Stimulated activated naive CD8-positive, alpha-beta T cell treated with anti-CD3 and anti-CD28 coated beads, Interleukin-15, Interleukin-2, amounts not matched to agents 100 U/mL and 50 U/mL, for 24 hours (primary cell): ENCODE measurements at regions not wholly inside any gene's neighbourhood (a gene's known extent, or its start where the extent isn't known, plus 50 kb on each side); places are given as distances from the start of the nearest gene placed in this dataset.
"Not testable (repeated sequence)": the region's sequence is repeated elsewhere in the genome, so short reads cannot be mapped to it uniquely, and the experiment has no call there.

Source experiments
- ATAC-seq: fragments of 150-1000 bp; cut with Tn5 transposase; one replicate; pipeline ENCODE4 v1.10.0; 2021
- DNase-seq: peaks from one replicate; pipeline ENCODE4 v3.0.0; 2021

DNA sequence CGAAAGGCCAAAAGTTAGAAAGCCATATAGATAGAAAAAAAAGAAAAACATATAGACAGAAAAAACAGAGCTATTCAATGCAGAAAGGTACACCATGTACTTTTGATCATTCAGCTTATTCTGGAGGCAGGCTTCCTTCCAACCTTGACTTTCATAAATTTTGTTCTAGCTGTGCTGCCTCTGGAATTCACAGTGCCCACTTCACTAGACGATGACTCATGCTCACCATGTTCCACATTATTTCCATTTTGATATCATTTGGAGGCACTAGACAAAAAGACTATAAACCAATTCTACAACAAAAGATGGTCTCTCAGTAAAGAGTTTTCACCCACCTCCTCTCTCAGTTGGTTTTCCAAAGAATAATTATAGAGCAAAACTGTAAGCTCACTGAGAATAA, 229.0 kb upstream of the IPO5 start:
- ATAC-seq = no peak
- DNase-seq = no peak

DNA sequence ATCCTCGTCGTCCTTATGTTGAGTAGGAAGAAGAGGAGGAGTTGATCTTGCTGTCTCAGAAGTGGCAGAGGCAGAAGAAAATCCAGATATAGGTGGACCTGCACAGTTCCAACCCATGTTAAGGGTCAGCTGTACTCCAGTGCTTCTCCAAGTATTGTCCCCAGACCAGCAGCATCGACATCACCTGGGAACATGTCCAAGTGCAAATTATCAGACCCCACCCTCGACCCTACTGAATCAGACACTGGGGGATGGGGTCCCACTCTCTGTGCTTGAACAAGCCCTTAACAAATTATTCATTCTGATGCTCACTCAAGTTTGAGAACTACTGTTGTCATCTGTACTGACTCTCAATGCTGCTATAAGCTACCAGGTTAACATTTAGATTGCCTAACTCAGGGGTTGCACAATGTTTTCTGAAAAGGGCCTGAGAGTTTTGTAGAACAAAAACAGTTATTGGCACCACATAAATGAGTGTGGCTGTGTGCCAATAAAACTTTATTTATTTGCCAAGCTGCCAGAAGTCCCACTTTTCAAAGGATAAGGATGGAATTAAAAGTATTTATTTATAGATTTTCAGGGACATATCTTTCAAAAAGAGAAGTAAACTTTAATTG, 226.7 kb upstream of the IPO5 start:
- ATAC-seq (no peak), DNase-seq (no peak)

DNA sequence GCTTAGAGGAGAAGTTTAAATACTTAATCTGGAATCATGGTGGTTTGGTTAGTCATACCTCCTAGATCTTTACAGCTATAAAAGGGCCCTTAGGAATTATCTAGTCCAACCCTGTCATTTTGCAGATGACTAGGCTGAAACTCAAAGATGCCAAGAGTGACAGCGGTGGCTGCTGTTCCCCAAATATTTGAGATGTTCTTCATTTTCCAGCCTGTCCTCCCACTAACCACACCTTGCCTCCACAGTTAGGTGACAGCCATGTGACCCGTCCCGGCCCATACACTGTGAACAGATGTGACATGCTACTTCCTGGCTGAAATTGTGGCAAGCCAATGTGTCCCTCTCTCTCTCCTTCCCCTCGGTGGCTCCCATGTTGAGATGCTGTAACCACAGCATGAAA, 225.5 kb upstream of the IPO5 start:
- ATAC-seq (no peak), DNase-seq (no peak)

DNA sequence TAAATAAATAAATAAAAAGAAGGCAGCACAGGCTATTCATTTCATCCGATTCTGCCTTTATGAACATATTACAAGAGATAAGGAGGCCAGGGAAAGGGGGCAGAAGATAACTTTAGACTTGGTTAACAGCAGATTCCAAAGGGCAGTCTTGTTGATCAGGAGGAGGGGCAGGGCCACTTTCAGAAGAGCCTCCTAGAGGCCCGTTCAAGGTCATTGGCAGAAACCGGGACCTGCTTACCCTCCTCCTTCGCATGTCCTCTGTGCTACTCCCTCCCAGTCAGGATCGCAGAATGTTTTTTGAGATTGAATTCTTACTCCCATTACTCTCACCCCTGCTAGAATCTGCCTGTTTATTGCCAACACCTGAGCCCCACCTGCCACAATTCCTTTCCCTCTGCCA, 217.0 kb upstream of the IPO5 start:
- DNase-seq (no peak), ATAC-seq (no peak)

DNA sequence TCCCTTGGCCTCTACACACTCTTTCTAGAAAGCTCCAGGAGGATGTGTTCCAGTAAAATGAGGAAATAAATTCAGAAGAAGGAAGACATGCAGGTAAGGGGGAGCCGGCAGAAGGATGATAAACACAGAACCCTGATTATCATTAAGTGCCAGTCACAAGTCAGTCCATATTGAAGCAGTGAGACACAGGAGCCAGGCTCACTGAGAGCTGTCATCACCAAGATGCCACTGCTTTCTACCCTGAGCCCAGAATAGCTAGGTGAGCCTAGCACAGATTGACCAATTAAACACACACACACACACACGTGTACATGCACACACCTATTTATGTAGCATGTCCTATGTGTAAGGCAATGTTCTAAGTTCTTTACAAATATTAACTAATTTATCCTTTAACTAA, 211.4 kb upstream of the IPO5 start:
- no peak for ATAC-seq
- DNase-seq = no peak

DNA sequence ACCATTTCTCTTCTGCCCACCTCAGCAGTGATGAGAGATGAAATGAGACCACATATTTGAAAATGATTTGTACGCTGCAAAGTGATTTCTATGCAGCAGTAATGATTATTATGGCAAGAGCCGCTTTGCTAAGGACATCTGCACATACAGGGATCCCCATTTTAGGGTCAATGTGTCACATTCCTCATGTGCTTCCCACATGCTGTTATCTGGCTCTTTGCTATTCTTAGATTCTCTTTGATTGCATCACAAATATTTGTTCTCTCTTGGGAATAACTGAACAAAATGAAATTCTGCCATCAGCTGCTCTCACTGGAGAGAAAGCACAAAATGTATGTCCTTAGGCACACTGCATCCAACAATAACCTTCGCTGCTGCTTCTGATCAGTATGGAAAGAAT, 209.5 kb upstream of the IPO5 start:
- no peak for ATAC-seq
- no peak for DNase-seq

DNA sequence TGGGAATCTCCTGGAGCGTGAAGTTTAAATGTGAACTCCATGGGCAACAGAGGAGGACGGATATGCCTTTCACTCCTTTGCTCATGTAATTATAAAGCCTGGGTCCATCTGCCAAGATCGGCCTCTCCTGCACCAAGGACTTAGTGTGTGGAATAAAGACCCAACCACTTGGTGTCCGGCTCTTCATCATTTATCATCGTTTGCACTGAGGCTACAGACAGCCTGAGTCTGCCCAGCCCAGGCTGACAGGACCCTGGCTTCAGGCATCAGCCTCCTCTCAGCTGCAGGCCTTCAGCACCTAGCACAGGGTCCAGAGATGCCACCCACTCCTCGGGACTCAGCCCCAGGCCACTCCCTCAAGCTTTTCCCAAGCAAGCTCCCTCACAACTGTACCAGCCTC, 206.8 kb upstream of the IPO5 start:
- DNase-seq (no peak), ATAC-seq (no peak)

DNA sequence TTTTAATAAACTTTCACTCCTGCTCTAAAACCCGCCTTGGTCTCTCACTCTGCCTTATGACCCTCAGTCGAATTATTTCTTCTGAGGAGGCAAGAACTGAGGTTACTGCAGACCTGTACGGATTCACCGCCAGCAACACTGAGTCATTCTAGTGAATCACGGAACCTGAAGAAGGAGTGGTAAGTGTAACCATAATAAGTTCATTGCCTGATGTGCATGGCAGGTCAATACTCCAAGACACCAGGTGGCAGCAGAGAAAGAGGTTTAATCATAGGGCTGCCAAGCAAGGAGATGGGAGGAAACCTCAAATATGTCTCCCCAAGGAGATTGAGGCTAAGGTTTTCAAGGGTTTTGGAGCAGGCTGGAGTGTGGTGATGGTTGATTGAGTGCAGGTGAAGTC, 204.3 kb upstream of the IPO5 start:
- DNase-seq = no peak
- no peak for ATAC-seq

DNA sequence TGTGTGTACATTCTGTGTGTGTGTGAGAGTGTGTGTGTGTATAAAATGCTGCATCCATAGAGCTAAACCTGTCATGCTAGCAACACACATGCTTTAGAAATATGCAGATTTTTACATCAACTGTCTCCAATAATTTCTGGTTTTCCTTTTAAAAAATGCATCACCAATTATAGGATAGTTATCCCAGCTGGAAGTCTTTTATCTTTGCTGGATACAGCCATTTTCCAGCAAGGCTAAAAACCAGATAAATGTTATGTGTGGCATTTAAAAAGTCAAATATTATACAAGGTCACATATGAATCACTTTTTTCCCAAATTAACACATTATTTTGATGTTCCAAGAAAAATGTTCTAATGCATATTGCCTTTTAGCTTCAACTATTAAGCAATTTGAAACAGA, 202.0 kb upstream of the IPO5 start:
- ATAC-seq = no peak

DNA sequence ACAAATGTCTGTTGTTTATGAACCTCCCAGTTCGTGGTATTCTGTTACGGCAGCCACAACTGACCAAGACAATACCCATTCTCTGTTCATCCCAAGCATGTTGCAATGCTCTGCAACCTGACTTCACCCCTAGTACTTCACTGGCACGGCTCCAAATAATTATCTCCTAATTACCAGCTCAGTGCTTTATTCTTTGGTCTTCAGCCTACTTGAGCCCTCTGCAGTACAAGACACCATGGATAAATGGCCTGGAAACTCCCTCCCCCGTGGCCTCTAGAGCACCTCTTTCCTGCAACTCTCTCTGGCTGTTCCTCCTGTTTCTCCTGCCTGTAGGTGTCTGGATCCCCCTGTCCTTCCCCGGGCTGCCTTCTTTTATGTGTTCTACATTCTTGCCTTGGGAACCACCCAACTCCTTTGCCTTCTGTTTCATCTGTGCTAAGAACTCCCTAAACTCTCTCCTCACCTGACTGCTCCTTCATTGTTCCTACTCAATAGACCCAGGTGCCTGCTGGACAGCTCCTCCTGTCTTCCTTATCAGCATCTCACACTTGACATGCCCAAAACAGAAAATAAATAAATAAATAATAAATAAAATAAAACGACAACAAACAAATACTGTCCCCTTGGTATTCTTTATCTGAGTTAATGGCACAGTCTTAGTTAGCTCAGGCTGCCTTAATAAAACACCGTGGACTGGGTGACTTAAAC, 200.4 kb upstream of the IPO5 start:
- ATAC-seq = no peak
- no peak for DNase-seq

More for the DNA sequence above, 202.0 kb upstream of the IPO5 start:
- DNase-seq = no peak

DNA sequence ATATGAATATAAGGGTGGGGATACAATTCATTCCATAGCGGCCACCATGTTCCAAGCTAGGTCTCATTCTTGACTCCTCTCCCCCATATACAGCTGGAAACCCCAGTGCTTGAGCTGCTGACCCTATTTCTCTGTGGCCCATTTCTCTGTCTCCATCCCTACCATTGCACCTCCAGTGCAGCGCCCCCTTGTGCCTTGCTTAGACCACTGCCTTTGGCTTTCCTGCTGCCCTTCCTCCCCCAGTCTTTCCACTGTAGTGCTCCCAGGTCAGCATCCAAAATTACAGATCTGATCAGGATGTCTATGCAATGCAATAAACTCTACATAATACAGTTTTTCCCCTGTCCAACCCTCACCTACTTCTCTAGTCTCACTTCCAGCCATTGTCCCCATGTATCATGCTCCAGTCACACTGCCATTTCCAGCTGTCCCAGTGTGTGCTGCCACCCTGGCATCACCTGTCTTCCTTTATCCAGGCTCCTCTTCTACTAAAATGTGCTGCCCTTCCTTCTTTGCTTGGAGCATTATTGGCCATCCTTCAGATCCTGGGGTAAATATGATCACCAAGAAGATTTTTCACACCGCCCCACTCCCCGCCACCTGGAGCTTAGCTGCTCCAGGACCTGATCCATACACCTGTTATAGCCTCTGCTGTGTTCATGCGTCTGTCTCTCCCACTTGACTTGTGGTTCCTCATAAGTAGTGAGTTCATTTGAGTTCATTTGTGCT, 199.4 kb upstream of the IPO5 start:
- DNase-seq (no peak), ATAC-seq (no peak)

DNA sequence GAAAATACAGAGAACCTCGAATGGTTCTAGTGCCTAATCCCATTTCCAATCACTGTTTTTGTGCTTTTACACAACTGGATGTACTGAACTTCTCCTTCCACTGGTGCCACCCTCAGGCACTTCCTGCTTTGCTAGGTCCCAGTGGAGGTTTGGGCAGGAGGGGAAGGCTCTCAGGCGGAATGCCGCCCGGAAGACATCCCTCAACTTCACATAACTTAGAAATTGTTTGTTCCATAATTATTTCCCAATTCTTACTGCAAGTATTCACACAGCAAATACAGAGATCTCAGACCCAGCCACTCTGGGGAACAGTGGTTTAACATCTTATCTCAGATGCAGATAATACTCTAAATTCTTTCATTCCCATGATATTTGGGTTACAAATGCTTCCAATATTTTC, 195.7 kb upstream of the IPO5 start:
- DNase-seq (no peak), ATAC-seq (no peak)

DNA sequence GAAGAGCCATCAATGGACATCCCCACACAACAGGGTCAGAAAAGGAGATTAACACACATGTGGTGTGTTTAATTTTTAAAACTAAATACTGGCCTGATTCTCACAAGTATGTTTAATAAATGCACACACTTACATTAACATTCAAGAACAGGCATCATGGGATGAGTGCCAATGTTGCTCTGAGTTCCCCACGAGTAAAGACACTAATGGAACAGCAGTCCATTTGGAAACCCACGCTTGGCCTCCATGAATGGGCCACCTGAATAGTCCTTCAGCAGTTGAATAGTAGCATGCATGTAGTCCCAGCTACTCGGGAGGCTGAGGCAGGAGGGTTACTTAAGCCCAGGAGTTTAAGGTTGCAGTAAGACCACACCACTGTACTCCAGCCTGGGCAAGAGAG, 195.2 kb upstream of the IPO5 start:
- no peak for DNase-seq
- ATAC-seq = no peak

DNA sequence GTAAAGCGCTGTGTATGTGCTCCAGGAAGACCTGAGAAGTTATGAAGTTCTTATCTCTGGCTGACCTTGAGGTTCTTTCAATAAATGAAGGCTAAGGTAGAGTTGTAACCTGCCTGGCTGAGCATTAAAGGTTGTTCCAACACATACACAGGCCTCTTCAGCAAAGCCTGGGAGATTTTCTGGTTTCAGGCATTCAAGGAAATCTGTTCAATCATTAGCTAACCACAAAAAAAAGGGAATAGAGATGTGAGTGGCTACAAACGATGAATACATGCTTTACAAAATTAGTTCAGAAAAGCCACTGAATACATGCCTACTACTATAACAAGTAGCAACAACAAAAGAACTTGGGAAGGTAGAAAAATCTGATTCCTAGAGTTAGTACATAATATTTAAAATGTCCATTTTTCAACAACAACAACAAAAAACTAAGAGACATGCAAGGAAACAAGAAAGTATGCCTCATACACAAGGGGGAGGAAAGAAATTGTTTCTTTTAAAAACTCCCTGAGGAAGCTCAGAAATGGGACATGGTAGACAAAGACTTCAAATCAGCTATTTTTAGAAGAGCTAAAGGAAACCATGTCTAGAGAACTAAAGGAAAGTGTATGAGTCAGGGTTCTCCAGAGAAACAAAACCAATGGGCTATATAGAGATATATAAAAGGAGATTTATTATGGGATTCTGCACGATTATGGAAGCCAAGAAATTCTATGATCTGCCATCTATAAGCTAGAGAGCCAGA, 191.5 kb upstream of the IPO5 start:
- no peak for ATAC-seq
- no peak for DNase-seq

DNA sequence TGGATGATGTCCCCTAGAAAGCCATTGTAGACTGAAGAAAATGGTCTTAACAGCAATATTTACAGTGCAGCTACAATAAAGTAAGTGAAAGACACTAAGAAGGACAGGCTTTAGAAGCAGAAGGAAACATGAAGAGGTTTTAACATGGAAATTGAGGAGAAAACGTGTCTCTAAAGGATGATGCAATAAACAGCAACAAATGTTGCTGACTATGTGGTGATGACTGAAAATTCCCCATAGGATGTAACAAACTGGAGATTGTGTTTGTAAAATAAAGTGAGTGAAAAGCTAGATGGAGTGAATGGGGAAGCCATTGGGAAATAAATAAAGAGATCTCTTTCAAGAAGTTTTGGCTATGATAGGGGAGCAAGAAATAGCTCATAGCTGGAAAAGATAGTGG, 186.7 kb upstream of the IPO5 start:
- ATAC-seq = no peak
- no peak for DNase-seq

DNA sequence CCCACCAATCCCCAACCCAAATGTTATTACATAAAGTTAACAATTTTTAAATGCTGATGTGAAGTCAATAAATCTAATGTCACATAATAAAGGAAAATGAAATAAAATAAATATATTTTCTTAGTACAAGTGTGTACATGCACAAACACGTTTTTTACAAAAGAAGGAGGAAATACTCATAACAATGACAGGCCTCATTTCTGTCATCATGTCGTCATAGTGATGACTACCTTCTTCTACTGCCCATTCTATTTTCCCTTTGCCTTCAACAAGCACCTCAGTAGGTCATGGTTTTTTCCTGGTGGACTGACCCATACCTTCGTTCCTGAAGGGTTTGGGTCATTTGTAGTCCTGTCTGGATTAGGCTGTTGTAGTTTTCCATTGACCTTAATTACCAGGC, 185.3 kb upstream of the IPO5 start:
- ATAC-seq (no peak), DNase-seq (no peak)

DNA sequence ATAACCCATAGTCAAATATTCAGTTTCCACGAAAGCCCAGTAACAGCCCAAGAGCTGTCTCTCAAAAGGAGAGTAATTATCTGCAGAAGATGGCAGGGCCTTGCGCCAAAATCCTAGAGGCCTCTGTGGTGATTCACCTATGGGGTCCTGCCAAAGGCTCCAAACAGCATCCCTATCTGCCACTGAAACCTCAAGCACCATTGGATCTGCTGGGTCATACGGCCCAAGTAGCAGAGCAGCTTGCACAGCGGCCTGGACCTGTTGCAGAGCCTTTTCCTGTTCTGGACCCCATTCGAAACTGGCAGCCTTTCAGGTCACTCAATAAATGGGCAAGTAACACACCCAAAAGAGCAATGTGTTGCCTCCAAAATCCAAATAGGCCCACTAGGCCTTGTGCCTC, 183.2 kb upstream of the IPO5 start:
- ATAC-seq, DNase-seq: not testable (repeated sequence)

DNA sequence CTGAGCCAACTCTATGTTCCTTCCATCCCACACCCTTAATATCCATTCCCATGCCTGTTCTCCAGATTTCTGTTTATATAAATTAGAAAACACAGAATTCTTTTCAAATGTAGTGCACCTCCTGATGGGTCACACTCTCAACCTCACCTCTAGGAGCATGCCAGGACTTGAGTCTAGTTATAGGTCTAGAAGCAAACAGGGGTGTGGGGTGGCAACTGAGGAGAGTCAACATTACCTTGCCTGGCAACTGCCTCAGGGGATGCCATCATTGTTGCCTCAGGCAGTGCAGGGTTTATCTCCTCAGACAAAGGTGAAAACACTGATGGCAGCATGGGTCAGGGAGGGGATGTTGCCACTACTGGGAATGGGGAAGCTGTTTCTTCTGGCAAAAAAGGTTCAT, 181.0 kb upstream of the IPO5 start:
- ATAC-seq, DNase-seq: not testable (repeated sequence)

DNA sequence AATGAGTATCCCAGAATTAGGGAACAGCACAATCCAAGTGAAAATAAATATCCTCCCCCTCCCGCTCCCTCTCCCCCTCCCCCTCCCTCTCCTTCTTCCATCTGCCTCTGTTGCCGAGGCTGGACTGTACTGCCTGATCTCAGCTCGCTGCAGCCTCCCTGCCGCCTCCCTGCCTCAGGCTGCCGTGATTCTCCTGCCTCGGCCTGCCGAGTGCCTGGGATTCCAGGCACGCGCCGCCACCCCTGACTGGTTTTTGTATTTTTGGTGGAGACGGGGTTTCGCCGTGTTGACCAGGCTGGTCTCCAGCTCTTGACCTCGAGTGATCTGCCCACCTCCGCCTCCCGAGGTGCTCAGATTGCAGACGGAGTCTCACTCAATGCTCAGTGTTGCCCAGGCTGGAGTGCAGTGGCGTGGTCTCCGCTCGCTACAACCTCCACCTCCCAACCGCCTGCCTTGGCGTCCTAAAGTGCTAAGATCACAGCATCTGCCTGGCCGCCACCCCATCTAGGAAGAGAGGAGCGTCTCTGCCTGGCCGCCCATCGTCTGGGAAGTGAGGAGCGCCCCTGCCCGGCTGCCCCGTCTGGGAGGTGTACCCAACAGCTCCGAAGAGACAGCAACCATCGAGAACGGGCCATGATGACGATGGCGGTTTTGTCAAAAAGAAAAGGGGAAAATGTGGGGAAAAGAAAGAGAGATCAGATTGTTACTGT, 178.9 kb upstream of the IPO5 start:
- DNase-seq, ATAC-seq: not testable (repeated sequence)

DNA sequence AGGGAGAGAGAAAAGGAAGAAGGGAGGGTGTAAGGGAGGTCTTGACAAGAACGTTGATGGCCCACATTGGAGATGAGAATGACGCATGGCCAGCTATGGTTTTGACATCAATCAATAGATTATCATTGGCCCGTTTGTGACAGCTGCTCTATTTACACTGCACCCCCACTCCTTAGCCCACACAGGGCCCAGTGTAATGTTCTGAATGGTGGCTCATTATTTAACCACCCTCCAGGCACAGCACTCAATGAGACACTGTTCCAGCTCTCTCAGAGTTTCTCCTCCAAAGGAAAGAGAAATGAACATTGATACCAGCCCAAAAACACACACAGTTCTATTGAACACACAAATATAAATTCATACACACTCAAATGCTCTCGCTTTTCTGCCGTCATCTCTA, 173.0 kb upstream of the IPO5 start:
- DNase-seq (no peak), ATAC-seq (no peak)

DNA sequence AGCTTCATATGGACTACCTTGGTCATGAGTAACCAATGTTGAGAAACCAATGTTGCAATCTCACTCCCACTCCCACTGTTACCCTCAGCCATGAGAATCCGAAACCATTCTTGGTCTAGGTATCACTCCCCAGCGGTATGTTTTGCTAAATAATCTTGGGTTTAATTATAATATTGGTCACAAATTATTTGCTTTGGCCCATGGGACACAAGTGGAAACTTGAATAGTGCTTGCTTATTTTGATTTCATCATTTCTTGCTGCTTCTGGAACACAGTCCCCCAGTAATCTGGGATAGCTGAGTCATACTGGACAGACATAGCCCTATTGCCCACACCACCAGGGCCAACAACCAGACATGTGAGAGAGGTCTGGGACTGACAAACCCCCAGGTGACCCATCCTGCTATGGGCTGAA, 171.6 kb upstream of the IPO5 start:
- DNase-seq (no peak), ATAC-seq (no peak)

DNA sequence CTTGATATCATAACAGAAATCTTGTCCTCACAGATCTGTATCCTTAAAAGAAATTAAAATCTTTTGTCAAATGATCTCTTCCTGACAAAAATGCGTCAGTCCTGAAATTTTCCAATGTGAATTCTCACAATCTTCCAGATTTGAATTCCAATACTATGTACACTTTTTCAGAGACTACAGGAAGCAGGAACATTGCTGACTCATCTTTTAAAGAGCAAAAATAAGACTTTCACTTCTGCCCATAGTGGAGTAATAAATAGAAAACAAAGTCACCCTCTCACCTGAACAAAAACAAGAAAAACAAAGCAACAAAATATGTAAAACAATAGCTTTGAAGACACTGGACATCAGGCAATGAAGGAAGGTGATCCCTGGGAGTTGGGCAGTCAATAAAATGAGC, 167.0 kb upstream of the IPO5 start:
- ATAC-seq (no peak), DNase-seq (no peak)
